ENCODE measurements at regions not wholly inside any gene's neighbourhood (a gene's known extent, or its start where the extent isn't known, plus 50 kb on each side); places are given as distances from the start of the nearest gene placed in this dataset.

GRCh38 chr11:12611352-12611751 is 62.9 kb upstream of the TEAD1 start:
- TF ChIP-seq YY1 (IDR thresholded peaks at IDR 0.05; ENCODE audit: insufficient read depth, insufficient read length) (no peak), SUZ12 (IDR thresholded peaks at IDR 0.05; ENCODE audit: extremely low read depth, insufficient read depth, insufficient read length) (no peak), ZNF274 (IDR thresholded peaks at IDR 0.05; ENCODE audit: low read depth, low read length) (no peak)
- no peaks in the 10 kb centered on the region for H3K9me3 ChIP-seq (ENCODE audit: insufficient read depth, low read length)
- no peak overlapping the region for H3K4me3 ChIP-seq (ENCODE audit: insufficient read length, low read depth)
- no peaks in the 10 kb centered on the region for H3K27me3 ChIP-seq (ENCODE audit: insufficient read depth, insufficient read length)
- H3K9ac ChIP-seq (ENCODE audit: insufficient read length, low read depth) = no peak overlapping the region
- no peaks in the 10 kb centered on the region for H3K36me3 ChIP-seq (ENCODE audit: insufficient read depth, insufficient read length, low read length)
- DNase-seq (ENCODE audit: low read depth, low spot score) = no peak
- no peaks in the 10 kb centered on the region for H3K4me1 ChIP-seq (ENCODE audit: insufficient read depth, insufficient read length)

- Histone ChIP-seq H3K27me3 (ENCODE audit: insufficient read depth, insufficient read length) (no peaks in the 10 kb centered on the region), H3K36me3 (ENCODE audit: insufficient read depth, insufficient read length, low read length) (no peaks in the 10 kb centered on the region), H3K4me3 (ENCODE audit: insufficient read length, low read depth) (no peak overlapping the region), H3K4me1 (ENCODE audit: insufficient read depth, insufficient read length) (no peaks in the 10 kb centered on the region), H3K9ac (ENCODE audit: insufficient read length, low read depth) (no peak overlapping the region), H3K9me3 (ENCODE audit: insufficient read depth, low read length) (no peaks in the 10 kb centered on the region)
- DNase-seq (ENCODE audit: low read depth, low spot score) = no peak
- TF ChIP-seq ZNF274 (IDR thresholded peaks at IDR 0.05; ENCODE audit: low read depth, low read length) = no peak
- TF ChIP-seq SUZ12 (IDR thresholded peaks at IDR 0.05; ENCODE audit: extremely low read depth, insufficient read depth, insufficient read length) = no peak
- no peak for TF ChIP-seq YY1 (IDR thresholded peaks at IDR 0.05; ENCODE audit: insufficient read depth, insufficient read length)
Observed at GRCh38 chr11:12617632-12618031, 56.6 kb upstream of the TEAD1 start.

- Histone ChIP-seq H3K27me3 (ENCODE audit: insufficient read depth, insufficient read length) (no peaks in the 10 kb centered on the region), H3K9ac (ENCODE audit: insufficient read length, low read depth) (no peak overlapping the region), H3K4me3 (ENCODE audit: insufficient read length, low read depth) (no peak overlapping the region), H3K4me1 (ENCODE audit: insufficient read depth, insufficient read length) (no peaks in the 10 kb centered on the region), H3K9me3 (ENCODE audit: insufficient read depth, low read length) (peaks cover 8% of the 10 kb centered on the region), H3K36me3 (ENCODE audit: insufficient read depth, insufficient read length, low read length) (no peaks in the 10 kb centered on the region)
- TF ChIP-seq ZNF274 (IDR thresholded peaks at IDR 0.05; ENCODE audit: low read depth, low read length) (no peak), YY1 (IDR thresholded peaks at IDR 0.05; ENCODE audit: insufficient read depth, insufficient read length) (no peak), SUZ12 (IDR thresholded peaks at IDR 0.05; ENCODE audit: extremely low read depth, insufficient read depth, insufficient read length) (no peak)
- DNase-seq (ENCODE audit: low read depth, low spot score) = no peak
Observed at GRCh38 chr11:12618743-12619540, 55.3 kb upstream of the TEAD1 start.

- Histone ChIP-seq H3K27me3 (ENCODE audit: insufficient read depth, insufficient read length) (no peaks in the 10 kb centered on the region), H3K9me3 (ENCODE audit: insufficient read depth, low read length) (peaks cover 18% of the 10 kb centered on the region), H3K4me3 (ENCODE audit: insufficient read length, low read depth) (no peak overlapping the region), H3K4me1 (ENCODE audit: insufficient read depth, insufficient read length) (no peaks in the 10 kb centered on the region), H3K9ac (ENCODE audit: insufficient read length, low read depth) (no peak overlapping the region), H3K36me3 (ENCODE audit: insufficient read depth, insufficient read length, low read length) (no peaks in the 10 kb centered on the region)
- no peak for DNase-seq (ENCODE audit: low read depth, low spot score)
- TF ChIP-seq SUZ12 (IDR thresholded peaks at IDR 0.05; ENCODE audit: extremely low read depth, insufficient read depth, insufficient read length) = no peak
- TF ChIP-seq ZNF274 (IDR thresholded peaks at IDR 0.05; ENCODE audit: low read depth, low read length) = no peak
- TF ChIP-seq YY1 (IDR thresholded peaks at IDR 0.05; ENCODE audit: insufficient read depth, insufficient read length) = no peak
Observed at GRCh38 chr11:12623869-12624268, 50.4 kb upstream of the TEAD1 start.

Measured in NT2/D1 (cell line).